GM18870 (cell line): ENCODE measurements at regions not wholly inside any gene's neighbourhood (a gene's known extent, or its start where the extent isn't known, plus 50 kb on each side); places are given as distances from the start of the nearest gene placed in this dataset.
"Not testable (repeated sequence)": the region's sequence is repeated elsewhere in the genome, so short reads cannot be mapped to it uniquely, and the experiment has no call there.

ENCODE experiments used
- ATAC-seq: cut with Tn5 transposase; IDR thresholded peaks from one replicate; pipeline ENCODE4 v1.9.1; 2021; ENCODE audit warnings: moderate library complexity; ENCODE audit not compliant: unreplicated experiment

DNA sequence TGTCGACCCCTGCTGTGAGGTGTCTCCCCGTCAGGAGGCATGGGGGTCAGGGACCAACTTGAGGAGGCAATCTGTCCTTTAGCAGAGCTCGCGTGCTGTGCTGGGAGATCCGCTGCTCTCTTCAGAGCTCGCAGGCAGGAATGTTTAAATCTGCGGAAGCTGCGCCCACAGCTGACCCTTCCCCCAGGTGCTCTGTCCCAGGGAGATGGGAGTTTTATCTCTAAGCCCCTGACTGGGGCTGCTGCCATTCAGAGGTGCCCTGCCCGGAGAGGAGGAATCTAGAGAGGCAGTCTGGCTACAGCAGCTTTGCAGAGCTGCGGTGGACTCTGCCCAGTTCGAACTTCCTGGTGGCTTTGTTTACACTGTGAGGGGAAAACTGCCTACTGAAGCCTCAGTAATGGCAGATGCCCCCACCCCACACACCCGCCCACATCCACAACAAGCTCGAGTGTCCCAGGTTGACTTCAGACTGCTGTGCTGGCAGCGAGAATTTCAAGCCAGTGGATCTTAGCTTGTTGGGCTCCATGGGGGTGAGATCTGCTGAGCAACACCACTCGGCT, 133.1 kb downstream of the CENPC start:
- not testable (repeated sequence) for ATAC-seq

DNA sequence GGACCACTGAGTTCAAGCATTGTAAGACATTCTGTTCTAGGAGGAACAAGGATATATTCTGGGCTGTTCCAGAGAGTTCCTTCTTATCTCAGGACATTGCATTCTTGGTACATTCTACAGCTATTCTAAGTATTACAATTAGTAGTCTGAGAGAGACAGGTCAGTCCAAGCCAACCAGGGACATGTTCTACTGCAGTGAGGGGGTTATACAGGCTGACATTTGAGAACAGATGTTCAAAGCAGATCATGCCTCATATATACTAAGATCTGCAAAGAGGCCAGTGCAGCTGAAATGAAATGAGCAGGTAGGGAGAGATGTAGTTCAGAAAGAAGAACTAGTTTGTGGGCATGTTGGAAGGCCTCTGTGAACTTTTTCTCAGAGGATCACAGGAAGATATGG, 142.0 kb downstream of the CENPC start:
- no peak for ATAC-seq

DNA sequence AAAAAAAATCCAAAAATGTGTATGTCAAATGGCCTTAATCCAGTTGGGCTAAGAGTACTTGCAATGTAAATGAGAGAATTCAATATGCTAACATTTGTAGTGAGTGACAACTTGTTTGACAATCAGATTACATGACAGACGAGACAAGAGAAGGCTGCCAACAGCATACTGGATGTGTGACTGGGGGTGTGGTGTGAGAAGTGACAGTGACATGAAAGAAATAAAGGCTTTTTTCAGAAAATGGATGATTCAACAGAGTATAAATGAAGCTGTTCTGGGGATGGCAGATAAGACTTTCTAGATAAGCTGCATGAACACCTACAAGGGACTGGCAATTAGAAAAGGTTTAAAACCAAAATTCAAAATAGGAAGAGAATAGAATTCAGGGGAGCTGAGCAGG, 143.4 kb downstream of the CENPC start:
- no peak for ATAC-seq

DNA sequence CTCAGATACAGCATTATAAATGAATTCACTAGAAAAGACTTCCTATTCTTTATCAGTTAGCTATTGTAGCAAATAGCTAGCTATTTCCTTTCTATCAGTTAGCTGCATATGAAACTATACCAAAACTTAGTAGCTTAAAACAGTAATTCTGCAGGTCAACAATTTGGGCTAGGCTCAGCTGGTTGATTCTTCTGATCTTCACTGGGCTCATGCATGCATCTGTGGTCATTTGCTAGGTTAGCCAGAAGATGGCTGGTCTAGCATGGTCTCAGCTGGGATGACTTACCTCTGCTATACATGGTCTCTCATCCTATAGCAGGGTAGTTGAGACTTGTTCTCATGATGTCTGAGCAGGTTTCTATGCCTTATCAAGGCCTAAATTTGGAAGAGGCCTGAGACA, 147.4 kb downstream of the CENPC start:
- ATAC-seq = no peak

DNA sequence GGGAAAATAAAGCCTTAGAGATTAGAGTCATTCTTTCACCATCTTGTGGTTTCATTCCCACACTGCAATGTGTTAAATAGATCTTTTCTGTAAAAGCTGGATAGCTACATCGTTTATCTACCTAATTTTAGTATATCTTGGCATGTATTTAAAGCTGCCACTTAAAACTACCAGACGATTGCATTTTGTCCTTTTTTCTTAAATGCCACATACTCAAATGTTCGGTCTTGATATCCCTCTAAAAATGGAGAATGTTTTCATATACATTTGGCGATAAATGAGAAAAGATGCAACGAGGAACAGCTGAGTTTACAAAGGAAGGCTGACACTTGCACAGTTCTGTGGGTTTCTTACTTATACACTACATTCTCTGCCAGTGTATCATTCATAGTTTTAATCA, 148.3 kb downstream of the CENPC start:
- no peak for ATAC-seq

DNA sequence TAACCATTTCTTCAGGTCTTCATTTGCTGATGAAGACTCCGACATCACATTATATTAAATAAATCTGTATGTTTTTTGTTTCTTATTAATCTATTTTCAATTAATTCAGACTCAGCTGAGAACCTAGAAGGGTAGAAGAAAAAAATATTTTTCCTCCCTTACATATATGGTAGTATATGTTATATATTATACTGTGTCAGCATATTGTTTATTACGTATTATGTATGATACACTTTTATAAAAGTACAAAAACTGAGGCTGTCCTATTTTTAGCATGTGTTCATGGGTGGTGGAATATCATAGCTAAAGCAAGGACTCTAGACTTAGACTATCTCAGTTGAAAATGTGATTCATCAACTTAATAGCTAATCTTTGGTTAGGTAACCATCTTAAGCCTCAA, 149.3 kb downstream of the CENPC start:
- no peak for ATAC-seq

DNA sequence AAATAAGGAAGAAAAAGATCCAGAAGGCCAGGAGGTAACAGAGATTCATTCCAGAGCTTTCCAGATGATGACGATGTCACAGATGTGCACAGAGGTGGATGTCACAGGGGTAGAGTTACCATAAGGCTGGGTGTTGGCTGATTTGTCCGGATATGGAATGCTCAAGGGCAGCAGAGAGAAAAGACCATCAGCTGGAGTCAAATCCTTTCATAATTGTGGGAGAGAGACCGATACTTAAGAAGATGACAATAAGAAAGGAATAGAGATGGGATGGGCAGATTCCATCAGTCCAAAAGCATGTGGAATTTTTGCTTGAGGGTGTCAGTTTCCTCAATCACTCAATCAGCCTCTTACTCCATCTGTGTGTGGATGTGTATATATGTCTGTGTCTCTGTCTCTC, 150.4 kb downstream of the CENPC start:
- ATAC-seq = no peak

DNA sequence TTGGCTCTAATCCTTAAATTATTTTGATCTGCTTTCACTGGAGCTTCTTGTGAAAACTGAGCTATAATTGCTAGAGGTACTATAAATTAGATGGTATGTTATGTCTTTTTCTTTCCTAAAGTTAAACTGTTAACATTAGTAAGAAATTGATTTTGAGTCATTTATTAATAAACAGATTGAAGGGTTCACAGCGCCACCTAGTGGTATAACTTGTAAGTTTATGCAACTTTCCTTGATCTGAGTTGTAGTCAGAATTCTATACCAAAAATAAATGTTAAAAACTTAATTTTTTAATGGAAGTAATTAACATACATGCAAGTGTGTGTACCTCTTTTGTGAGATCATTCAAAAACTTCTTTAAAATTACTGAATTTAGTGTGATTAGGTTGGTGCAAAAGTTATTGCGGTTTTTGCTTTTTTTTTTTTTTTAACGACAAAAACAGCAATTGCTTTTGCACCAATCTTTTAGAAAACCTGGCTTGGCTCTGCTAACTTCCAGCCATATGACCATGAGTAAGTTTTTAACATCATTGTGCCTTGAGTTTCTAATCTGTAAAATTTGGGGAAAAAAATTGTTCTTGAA, 151.5 kb downstream of the CENPC start:
- no peak for ATAC-seq

DNA sequence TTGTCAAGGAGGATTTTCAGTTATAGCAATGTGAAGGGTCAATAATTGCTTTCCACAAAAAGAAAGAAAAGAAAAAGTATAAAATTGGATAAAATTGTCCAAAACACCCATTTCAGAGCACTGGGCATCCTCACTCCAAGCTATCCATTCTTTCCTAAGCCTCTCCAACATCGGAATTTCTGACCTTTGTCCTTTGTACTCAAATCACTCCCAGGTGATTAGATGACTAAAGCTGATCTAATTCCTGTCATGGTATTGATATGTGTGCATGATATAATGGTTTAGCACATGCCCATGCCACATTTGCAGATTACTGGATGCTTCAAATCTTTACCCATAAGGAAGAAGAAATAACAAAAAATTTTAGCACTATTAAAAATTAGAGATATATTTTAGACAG, 152.3 kb downstream of the CENPC start:
- no peak for ATAC-seq

DNA sequence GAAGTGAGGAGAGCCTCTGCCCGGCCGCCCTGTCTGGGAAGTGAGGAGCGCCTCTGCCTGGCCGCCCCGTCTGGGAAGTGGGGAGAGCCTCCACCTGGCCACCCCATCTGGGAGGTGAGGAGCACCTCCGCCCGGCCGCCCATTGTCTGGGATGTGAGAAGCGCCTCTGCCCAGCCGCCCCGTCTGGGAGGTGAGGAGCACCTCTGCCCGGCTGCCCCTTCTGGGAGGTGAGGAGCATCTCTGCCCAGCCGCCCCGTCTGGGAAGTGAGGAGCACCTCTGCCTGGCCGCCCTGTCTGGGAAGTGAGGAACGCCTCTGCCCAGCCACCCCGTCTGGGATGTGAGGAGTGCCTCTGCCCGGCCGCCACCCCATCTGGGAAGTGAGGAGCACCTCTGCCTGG, 163.9 kb downstream of the CENPC start:
- ATAC-seq = not testable (repeated sequence)

DNA sequence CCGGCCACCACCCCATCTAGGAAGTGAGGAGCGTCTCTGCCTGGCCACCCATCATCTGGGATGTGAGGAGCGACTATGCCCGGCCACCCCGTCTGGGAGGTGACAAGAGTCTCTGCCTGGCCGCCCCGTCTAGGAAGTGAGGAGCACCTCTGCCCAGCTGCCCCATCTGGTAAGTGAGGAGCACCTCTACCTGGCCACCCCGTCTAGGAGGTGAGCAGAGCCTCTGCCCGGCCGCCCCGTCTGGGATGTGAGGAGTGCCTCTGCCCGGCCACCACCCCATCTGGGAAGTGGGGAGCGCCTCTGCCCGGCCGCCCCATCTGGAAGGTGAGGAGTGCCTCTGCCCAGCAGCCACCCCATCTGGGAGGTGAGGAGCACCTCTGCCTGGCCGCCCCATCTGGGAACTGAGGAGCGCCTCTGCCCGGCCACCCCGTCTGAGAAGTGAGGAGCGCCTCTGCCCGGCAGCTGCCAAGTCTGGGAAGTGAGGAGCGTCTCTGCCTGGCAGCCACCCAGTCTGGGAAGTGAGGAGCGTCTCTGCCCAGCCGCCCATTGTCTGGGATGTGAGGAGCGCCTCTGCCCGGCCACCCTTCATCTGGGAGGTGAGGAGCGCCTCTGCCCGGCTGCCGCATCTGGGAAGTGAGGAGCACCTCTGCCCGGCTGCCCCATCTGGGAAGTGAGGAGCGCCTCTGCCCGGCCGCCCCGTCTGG, 164.4 kb downstream of the CENPC start:
- not testable (repeated sequence) for ATAC-seq

DNA sequence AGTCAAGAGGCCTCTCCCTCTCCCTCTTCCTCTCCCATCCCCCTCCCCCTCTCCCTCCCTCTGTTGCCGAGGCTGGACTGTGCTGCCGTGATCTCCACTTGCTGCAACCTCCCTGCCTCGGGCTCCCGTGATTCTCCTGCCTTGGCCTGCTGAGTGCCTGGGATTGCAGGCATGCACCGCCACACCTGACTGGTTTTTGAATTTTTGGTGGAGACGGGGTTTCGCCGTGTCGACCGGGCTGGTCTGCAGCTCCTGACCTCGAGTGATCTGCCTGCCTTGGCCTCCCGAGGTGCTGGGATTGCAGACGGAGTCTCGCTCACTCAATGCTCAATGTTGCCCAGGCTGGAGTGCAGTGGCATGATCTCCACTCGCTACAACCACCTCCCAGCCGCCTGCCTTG, 165.1 kb downstream of the CENPC start:
- ATAC-seq = no peak

DNA sequence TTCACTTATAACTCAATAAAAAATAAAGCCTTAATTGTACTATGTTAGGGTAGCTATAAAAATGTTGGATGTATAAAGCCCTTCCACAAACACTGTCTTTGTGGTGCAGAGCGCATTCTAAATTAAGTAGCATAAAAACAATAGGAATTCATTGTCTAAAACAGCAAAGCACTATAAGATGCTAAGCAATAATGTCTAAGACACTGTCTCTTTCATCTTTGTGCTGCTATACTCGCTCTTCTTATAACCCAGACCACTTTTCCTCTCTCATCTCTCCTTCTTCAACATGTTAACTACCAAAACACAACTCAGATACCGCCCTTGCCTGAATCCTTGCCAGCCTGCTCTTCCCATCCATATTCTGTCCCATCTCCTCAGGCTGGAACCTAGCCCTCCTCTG, 170.0 kb downstream of the CENPC start:
- no peak for ATAC-seq

DNA sequence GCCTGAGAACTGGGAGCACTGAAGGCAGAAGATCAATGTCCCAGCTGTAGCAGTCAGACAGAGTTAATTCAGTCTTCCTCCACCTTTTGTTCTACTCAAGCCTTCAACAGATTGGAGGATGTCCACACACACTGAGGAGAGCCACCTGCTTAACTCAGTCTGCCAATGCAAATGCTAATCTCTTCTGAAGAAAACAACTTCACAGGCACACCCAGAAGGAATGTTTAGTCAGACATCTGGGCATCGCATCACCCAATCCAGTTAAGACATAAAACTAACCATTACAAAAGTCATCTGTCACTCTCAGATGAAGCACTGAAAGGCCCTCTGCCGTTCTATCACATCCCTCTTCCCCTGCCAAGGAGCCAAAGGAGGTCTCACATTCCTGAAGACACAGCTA, 173.7 kb downstream of the CENPC start:
- ATAC-seq = no peak

DNA sequence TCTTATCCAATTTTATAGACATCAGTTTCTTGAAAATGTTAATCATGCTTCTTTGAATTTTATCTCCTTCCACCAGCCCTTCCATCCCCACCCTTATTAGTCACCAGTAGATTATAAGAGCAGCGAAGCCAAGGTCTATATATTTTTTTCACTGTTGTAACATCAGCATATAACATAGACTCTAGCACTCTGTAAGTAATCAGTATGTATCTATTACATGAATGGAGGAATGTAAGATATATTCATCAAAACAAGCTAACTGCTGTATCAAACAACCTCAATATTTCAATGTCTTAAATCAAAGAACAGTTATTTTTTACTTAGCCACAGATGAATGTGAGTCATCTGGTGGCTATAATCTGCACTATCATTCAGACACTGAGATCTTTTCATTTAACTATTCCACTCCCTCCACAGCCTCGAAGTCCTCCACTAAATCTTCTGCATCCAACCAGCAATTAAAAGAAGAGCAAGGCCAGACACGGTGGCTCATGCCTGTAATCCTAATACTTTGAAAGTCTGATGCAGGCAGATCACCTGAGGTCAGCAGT, 178.9 kb downstream of the CENPC start:
- no peak for ATAC-seq

DNA sequence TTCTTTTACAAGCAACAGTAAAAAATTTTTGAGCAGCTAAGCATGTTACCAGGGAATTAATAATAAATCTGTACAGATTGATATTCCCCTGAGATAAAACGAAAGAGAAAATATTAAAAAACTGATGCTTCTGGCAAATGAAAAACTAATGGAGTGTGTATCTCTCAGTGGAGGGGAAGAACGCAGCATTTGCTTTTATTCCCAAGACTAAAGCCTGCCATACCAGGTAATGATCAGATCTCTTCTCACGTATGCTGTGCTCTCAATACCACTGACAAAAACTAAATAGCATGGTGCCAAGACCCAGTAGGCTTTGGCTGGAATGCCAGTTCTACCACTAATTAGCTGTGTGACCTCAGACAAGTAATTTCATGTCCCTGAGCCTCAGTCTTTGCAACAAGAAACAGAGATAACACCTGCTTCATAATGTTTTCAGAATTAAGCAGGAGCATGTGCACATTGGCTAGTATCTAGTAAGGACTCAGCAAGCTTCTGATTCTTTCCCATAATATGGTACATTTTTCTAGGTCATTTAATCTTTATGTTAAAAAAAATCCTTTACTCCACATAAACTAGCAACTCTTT, 179.6 kb downstream of the CENPC start:
- ATAC-seq = no peak

DNA sequence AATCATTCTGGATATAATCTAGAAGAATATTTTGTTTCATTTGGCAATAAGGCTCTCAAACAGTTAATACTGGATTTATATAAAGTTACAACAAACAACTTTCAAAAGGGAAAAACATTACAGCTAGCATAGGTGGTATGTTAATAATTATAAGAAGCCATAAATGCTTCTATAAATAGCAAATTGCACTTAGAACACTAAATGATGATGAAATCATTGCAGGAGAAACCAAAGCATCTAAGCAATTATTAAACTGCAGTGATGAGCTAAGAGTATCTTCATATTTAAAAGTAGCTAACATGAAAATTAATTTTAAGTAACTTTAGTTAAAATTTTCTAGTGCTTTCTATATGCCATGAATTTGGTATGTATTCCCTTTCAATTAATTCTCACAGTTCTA, 189.5 kb downstream of the CENPC start:
- no peak for ATAC-seq

DNA sequence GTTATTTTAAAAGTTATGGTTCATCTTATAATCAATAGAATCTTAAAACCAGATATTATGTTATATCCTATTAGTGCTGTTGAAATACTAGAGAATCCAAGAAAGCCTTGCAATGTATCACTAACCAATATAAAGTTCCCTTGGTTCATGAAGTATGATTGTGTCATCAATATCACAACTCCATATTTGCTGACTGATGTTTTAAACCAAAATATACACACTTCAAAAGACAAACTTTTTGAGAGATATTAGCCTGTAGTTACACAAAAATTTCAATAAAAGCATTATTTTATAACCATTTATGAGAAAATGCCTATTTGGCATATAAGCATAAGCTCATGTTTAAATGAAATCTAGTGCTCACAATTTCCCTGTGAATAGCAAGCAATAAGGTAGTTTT, 198.6 kb downstream of the CENPC start:
- ATAC-seq = no peak

DNA sequence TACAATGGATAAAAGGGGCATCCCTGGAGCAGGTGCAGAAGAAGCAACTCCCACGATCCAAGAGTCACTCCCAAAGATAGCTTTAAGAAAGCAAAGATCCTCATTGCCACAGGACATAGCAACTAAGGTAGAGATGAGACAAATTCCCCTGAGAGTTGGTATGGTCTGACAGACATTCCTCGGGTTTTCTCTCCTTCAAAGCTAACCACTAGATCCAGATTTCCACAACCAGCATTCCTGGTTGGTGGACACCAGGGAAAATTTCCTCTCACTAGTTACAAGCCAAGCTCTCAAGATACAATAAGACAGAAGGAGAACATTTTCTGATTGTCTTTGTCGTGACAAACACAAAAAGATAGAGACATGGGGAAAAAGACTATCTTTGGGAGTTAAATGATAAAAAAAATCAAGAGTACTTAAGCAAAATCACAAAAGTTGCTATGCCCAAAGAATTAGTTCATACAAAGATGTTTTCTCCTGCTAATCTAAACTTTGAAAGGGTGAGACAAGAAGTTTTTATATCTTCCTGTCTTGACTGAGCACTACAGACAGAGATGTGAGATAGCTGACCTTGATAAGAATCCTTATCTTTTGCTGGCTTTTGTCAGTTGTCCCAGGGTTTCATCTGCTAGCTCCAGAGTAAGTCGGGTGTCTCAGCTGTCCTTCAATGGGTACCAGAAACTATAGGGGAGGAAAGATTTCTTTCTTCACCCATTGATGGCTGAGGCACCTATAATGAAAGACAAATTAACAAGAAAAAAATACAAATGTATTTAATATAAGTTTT, 200.5 kb downstream of the CENPC start:
- no peak for ATAC-seq

DNA sequence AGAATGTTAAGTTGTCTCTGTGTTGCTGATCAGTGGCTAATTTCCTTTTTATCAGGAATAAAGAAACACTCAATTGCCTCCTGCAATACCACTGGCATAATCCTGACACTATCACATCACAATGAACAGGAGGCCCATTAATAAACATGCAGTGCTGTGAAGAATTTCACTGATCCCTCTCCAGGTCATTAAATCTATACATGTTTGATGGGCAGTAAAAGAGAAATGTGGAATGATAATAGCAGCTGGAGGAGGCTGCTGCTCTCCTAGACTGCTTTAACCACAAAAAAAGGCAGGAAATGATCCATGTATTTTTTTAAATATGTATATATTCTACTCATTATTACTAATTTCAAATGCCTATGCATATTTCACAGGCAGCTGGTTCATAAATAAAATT, 202.1 kb downstream of the CENPC start:
- no peak for ATAC-seq

DNA sequence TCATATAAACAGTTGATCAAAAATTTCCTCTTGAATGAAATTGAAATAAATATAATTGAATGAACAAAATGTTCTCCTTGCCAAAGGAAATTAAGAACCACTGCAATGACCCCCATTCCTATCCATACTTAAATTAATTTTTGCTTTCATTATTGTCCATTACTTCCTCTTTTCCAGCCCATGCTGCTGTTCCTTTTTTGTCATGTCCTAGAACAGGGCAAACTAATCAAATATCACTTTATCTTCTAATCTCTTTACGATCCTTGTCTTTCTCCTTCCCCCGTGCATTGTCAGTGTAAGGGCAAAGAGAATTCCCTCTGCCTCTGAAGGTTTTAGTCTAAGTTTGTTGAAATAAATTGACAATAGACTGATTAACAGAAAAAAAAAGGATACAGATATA, 203.0 kb downstream of the CENPC start:
- ATAC-seq = no peak
